ENCODE measurements at regions not wholly inside any gene's neighbourhood (a gene's known extent, or its start where the extent isn't known, plus 50 kb on each side); places are given as distances from the start of the nearest gene placed in this dataset.
"Not testable (repeated sequence)": the region's sequence is repeated elsewhere in the genome, so short reads cannot be mapped to it uniquely, and the experiment has no call there.

GRCh38 chr12:93237235-93237915 lies 140.3 kb upstream of the NUDT4 start:
- no peak overlapping the region for H3K4me3 ChIP-seq (ENCODE audit: low read depth, low read length)
- BruUV-seq (replicated peaks) = no TSS peak
- Mint-ChIP-seq H3K27ac (ENCODE audit: unreplicated experiment) (no peak overlapping the region), H3K27me3 (ENCODE audit: insufficient read depth, unreplicated experiment) (no peaks in the 10 kb centered on the region), H3K4me3 (ENCODE audit: unreplicated experiment) (no peak overlapping the region), H3K9me3 (ENCODE audit: unreplicated experiment) (peaks cover 10% of the 10 kb centered on the region), H3K36me3 (ENCODE audit: insufficient read depth, unreplicated experiment) (no peaks in the 10 kb centered on the region), H3K4me1 (ENCODE audit: low read depth, unreplicated experiment) (peaks cover 15% of the 10 kb centered on the region)
- DNase-seq = no peak
- no peak for TF ChIP-seq CTCF (IDR thresholded peaks at IDR 0.05; ENCODE audit: insufficient read depth in 1 of 2, low read depth in 1 of 2, low read length in 1 of 2, severe bottlenecking in 1 of 2, unreplicated experiment in 1 of 2)
- CTCF ChIA-PET = no interaction called here
- no peaks in the 10 kb centered on the region for H3K36me3 ChIP-seq (ENCODE audit: control insufficient read depth, insufficient read depth, low read length)
- intact Hi-C loops (cut with micrococcal nuclease; ENCODE audit: unreplicated experiment) = no loop called here
- no peaks in the 10 kb centered on the region for H3K27me3 ChIP-seq (replicated peaks; ENCODE audit: control insufficient read depth, insufficient read depth, low read length)
- peaks cover 18% of the 10 kb centered on the region for H3K9me3 ChIP-seq
- no peaks in the 10 kb centered on the region for H3K4me1 ChIP-seq
- POLR2A ChIA-PET = interaction anchor here (0.7 kb wide), 1 partner anchor 11 kb away, joined by 5 read pairs; no protein-coding TSS in a partner anchor

DNA sequence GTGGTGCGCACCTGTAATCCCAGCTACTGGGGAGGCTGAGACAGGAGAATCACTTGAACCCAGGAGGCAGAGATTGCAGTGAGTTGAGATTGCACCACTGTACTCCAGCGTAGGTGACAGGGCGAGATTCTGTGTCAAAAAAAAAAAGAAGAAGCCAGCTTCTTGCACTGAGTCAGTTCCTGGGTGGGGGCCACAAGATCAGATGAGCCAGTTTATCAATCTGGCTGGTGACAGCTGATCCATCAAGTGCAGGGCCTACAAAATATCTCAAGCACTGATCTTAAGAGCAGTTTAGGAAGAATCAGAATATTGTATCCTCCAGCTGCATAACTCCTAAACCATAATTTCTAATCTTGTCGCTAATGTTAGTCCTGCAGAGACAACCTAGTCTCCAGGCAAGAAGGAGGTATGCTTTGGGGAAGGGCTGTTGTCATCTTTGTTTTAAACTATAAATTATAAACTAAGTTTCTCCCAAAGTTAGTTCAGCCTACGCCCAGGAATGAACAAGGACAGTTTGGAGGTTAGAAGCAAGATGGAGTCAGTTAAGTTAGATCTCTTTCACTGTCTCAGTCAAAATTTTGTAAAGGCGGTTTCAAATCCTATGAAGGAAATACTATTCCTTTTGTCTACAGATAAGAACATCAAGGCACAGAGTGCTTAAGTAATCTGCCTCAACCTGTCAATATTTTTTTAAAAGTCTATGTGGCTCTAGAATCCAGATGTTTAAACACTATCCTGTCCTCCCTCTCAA lies 139.0 kb upstream of the NUDT4 start:
- H3K4me1 ChIP-seq; H3K36me3 Mint-ChIP-seq (ENCODE audit: insufficient read depth, unreplicated experiment); H3K27ac Mint-ChIP-seq (ENCODE audit: unreplicated experiment); DNase-seq; H3K4me3 ChIP-seq (ENCODE audit: low read depth, low read length); H3K36me3 ChIP-seq (ENCODE audit: control insufficient read depth, insufficient read depth, low read length); BruUV-seq (replicated peaks); H3K27me3 ChIP-seq (replicated peaks; ENCODE audit: control insufficient read depth, insufficient read depth, low read length); CTCF ChIA-PET; POLR2A ChIA-PET; H3K4me3 Mint-ChIP-seq (ENCODE audit: unreplicated experiment); H3K27me3 Mint-ChIP-seq (ENCODE audit: insufficient read depth, unreplicated experiment); intact Hi-C loops (cut with micrococcal nuclease; ENCODE audit: unreplicated experiment): not testable (repeated sequence)
- H3K9me3 ChIP-seq = peaks cover 18% of the 10 kb centered on the region
- Mint-ChIP-seq H3K9me3 (ENCODE audit: unreplicated experiment) (peaks cover 10% of the 10 kb centered on the region), H3K4me1 (ENCODE audit: low read depth, unreplicated experiment) (peaks cover 21% of the 10 kb centered on the region)

GRCh38 chr12:93239789-93240188 lies 137.9 kb upstream of the NUDT4 start:
- Histone ChIP-seq H3K4me1 (peaks cover 13% of the 10 kb centered on the region), H3K9me3 (peaks cover 19% of the 10 kb centered on the region)
- Mint-ChIP-seq H3K9me3 (ENCODE audit: unreplicated experiment) (peaks cover 19% of the 10 kb centered on the region), H3K4me1 (ENCODE audit: low read depth, unreplicated experiment) (peaks cover 23% of the 10 kb centered on the region)
- DNase-seq; H3K4me3 ChIP-seq (ENCODE audit: low read depth, low read length); POLR2A ChIA-PET; CTCF ChIA-PET; H3K4me3 Mint-ChIP-seq (ENCODE audit: unreplicated experiment); intact Hi-C loops (cut with micrococcal nuclease; ENCODE audit: unreplicated experiment); H3K36me3 Mint-ChIP-seq (ENCODE audit: insufficient read depth, unreplicated experiment); H3K27me3 ChIP-seq (replicated peaks; ENCODE audit: control insufficient read depth, insufficient read depth, low read length); BruUV-seq (replicated peaks); H3K27ac Mint-ChIP-seq (ENCODE audit: unreplicated experiment); H3K27me3 Mint-ChIP-seq (ENCODE audit: insufficient read depth, unreplicated experiment); H3K36me3 ChIP-seq (ENCODE audit: control insufficient read depth, insufficient read depth, low read length): not testable (repeated sequence)

Data from Caco-2 (cell line).